IPS-NIHi7 (cell line): ENCODE measurements at regions not wholly inside any gene's neighbourhood (a gene's known extent, or its start where the extent isn't known, plus 50 kb on each side); places are given as distances from the start of the nearest gene placed in this dataset.
"Not testable (repeated sequence)": the region's sequence is repeated elsewhere in the genome, so short reads cannot be mapped to it uniquely, and the experiment has no call there.

Experiments
- DNase-seq: peaks from one replicate; pipeline ENCODE4 v3.0.0; 2012; ENCODE audit warnings: mixed read lengths; ENCODE audit errors: extremely low spot score

- DNase-seq: no peak
Measured at GRCh38 chr1:242629396-242629795, 104.9 kb upstream of the PLD5 start.

GRCh38 chr1:242623756-242624155 lies 99.3 kb upstream of the PLD5 start:
- DNase-seq: no peak

- no peak for DNase-seq
Measured at GRCh38 chr1:242623119-242623518, 98.6 kb upstream of the PLD5 start.

GRCh38 chr1:242613266-242613815 lies 88.8 kb upstream of the PLD5 start:
- DNase-seq: no peak

GRCh38 chr1:242610209-242610608 lies 85.7 kb upstream of the PLD5 start:
- DNase-seq: no peak

- DNase-seq: no peak
Measured at GRCh38 chr1:242605521-242605920, 81.0 kb upstream of the PLD5 start.

GRCh38 chr1:242602001-242602400 lies 77.5 kb upstream of the PLD5 start:
- no peak for DNase-seq

- not testable (repeated sequence) for DNase-seq
Measured at GRCh38 chr1:242593756-242594155, 69.3 kb upstream of the PLD5 start.

GRCh38 chr1:242586360-242586680 lies 61.8 kb upstream of the PLD5 start:
- DNase-seq: no peak

- peak; percentile 20 for DNase-seq
Measured at GRCh38 chr1:242585616-242586359, 61.3 kb upstream of the PLD5 start.

GRCh38 chr1:242582669-242583068 lies 58.2 kb upstream of the PLD5 start:
- no peak for DNase-seq

- DNase-seq: no peak
Measured at GRCh38 chr1:242579528-242580235, 55.2 kb upstream of the PLD5 start.
